ENCODE measurements at regions not wholly inside any gene's neighbourhood (a gene's known extent, or its start where the extent isn't known, plus 50 kb on each side); places are given as distances from the start of the nearest gene placed in this dataset.

GRCh38 chr4:141898346-141898745 lies 262.0 kb downstream of the IL15 start:
- TF ChIP-seq, protein P1, sequence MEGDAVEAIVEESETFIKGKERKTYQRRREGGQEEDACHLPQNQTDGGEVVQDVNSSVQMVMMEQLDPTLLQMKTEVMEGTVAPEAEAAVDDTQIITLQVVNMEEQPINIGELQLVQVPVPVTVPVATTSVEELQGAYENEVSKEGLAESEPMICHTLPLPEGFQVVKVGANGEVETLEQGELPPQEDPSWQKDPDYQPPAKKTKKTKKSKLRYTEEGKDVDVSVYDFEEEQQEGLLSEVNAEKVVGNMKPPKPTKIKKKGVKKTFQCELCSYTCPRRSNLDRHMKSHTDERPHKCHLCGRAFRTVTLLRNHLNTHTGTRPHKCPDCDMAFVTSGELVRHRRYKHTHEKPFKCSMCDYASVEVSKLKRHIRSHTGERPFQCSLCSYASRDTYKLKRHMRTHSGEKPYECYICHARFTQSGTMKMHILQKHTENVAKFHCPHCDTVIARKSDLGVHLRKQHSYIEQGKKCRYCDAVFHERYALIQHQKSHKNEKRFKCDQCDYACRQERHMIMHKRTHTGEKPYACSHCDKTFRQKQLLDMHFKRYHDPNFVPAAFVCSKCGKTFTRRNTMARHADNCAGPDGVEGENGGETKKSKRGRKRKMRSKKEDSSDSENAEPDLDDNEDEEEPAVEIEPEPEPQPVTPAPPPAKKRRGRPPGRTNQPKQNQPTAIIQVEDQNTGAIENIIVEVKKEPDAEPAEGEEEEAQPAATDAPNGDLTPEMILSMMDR (IDR thresholded peaks at IDR 0.05; ENCODE audit: insufficient read depth, low read depth, low read length), result no peak
- no peak for TF ChIP-seq EZH2 (IDR thresholded peaks at IDR 0.05; ENCODE audit: insufficient read depth, low read length)

Data from astrocyte (in vitro differentiated cells and primary cell).